Endothelial cell of umbilical vein (primary cell): ENCODE measurements at regions not wholly inside any gene's neighbourhood (a gene's known extent, or its start where the extent isn't known, plus 50 kb on each side); places are given as distances from the start of the nearest gene placed in this dataset.

Experiments used
- BruUV-seq: library from RNA; stranded (reverse); fragments of 400-500 nt; replicated peaks from 2 replicates; lab custom pipeline; 2021; lab: Mats Ljungman, UMichigan
- CTCF ChIA-PET: fragments of 300-600, 350-600 bp; sonication (Branson Sonifier 250); formaldehyde crosslinking; loops from one replicate; lab custom pipeline; 2021; ENCODE audit warnings: antibody characterized with exemption, inconsistent platforms; lab: Charles Lee
- POLR2A ChIA-PET: fragments of 300-600, 350-600 bp; sonication (Branson Sonifier 250); formaldehyde crosslinking; loops from one replicate; lab custom pipeline; 2021; ENCODE audit warnings: antibody characterized with exemption, inconsistent platforms; lab: Charles Lee
- DNase-seq: peaks from one replicate; pipeline ENCODE4 v3.0.0-alpha.2; 2011; ENCODE audit warnings: low read depth, low spot score
- FAIRE-seq: peaks from 2 replicates; lab custom pipeline; 2011; peaks lifted over from hg19 to GRCh38; lab: Jason Lieb, UNC
- H2AFZ ChIP-seq: 2 replicates; pipeline ENCODE4 v1.6.0; 2012; ENCODE audit warnings: low read depth, low read length, control low read depth, inconsistent platforms
- H3K27ac ChIP-seq: 2 replicates; pipeline ENCODE4 v1.5.1; 2011; ENCODE audit warnings: low read depth, mild to moderate bottlenecking, control low read depth, low read length, moderate library complexity; ENCODE audit not compliant: insufficient read depth
- H3K27me3 ChIP-seq, 2 experiments: 2 replicates each; pipeline versions ENCODE4 v1.6.0 to v1.6.1; 2011; ENCODE audit warnings: low read length in 2 of 2, mixed read lengths in 1 of 2; ENCODE audit not compliant: control insufficient read depth in 2 of 2, insufficient read depth in 2 of 2
- H3K36me3 ChIP-seq, 2 experiments: 2 replicates in 1 of 2; 3 replicates in 1 of 2; pipeline ENCODE4 v1.5.1; 2011; ENCODE audit warnings: low read length in 2 of 2, mild to moderate bottlenecking in 1 of 2, moderate library complexity in 1 of 2; ENCODE audit not compliant: control insufficient read depth in 2 of 2, insufficient read depth in 2 of 2; ENCODE audit errors: extremely low read depth in 1 of 2
- H3K4me1 ChIP-seq: 3 replicates; pipeline ENCODE4 v1.5.1; 2011; ENCODE audit warnings: mild to moderate bottlenecking, low read length; ENCODE audit not compliant: control insufficient read depth, insufficient read depth; ENCODE audit errors: extremely low read depth
- H3K4me2 ChIP-seq: 2 replicates; pipeline ENCODE4 v1.6.1; 2011; ENCODE audit warnings: low read length, control low read depth, mixed read lengths; ENCODE audit not compliant: insufficient read depth
- H3K4me3 ChIP-seq, 3 experiments: fragments of 200-600 bp in 1 of 3; sonication (generic), shearing (Covaris generic) in 1 of 3; replicated peaks in 1 of 3; 2 replicates each; pipeline ENCODE4 v1.5.1; 2011 to 2016; ENCODE audit warnings: control low read depth in 3 of 3, low read length in 3 of 3, mild to moderate bottlenecking in 2 of 3, inconsistent platforms in 1 of 3, low read depth in 1 of 3, moderate library complexity in 1 of 3; ENCODE audit not compliant: insufficient read depth in 1 of 3
- H3K79me2 ChIP-seq: 2 replicates; pipeline ENCODE4 v1.6.0; 2012; ENCODE audit warnings: low read length, inconsistent platforms; ENCODE audit not compliant: control insufficient read depth, insufficient read depth
- H3K9ac ChIP-seq: replicated peaks from 2 replicates; pipeline ENCODE3; 2011; ENCODE audit warnings: low read length, control low read depth; ENCODE audit not compliant: insufficient read depth; ENCODE audit errors: extremely low read depth
- H3K9me1 ChIP-seq: replicated peaks from 3 replicates; pipeline ENCODE4 v1.6.0; 2011; ENCODE audit warnings: mild to moderate bottlenecking, low read length; ENCODE audit not compliant: control insufficient read depth, insufficient read depth; ENCODE audit errors: extremely low read depth
- H3K9me3 ChIP-seq: replicated peaks from 2 replicates; pipeline ENCODE4 v1.5.1; 2012; ENCODE audit warnings: low read length, inconsistent platforms; ENCODE audit not compliant: control insufficient read depth, insufficient read depth
- H4K20me1 ChIP-seq: replicated peaks from 2 replicates; pipeline ENCODE3; 2011; ENCODE audit warnings: mild to moderate bottlenecking, low read length; ENCODE audit not compliant: control insufficient read depth, insufficient read depth; ENCODE audit errors: extremely low read depth
- EZH2 ChIP-seq: IDR thresholded peaks from 2 replicates; pipeline ENCODE4 v1.6.1; 2012; ENCODE audit warnings: borderline replicate concordance, low read depth, mild to moderate bottlenecking, moderate library complexity, low read length, inconsistent platforms; ENCODE audit not compliant: severe bottlenecking
- FOS ChIP-seq: IDR thresholded peaks from 2 replicates; pipeline ENCODE4 v1.6.1; 2011; ENCODE audit warnings: mild to moderate bottlenecking, low read length, moderate library complexity, borderline replicate concordance; ENCODE audit not compliant: insufficient read depth
- GATA2 ChIP-seq: IDR thresholded peaks from 2 replicates; pipeline ENCODE4 v1.7.0; 2011; ENCODE audit warnings: low read depth, mild to moderate bottlenecking, moderate library complexity, mixed read lengths, low read length; ENCODE audit not compliant: insufficient read length, insufficient read depth
- JUN ChIP-seq: IDR thresholded peaks from 2 replicates; pipeline ENCODE4 v1.6.1; 2011; ENCODE audit warnings: borderline replicate concordance, low read depth; ENCODE audit not compliant: insufficient read length, insufficient read depth
- MYC ChIP-seq: IDR thresholded peaks from one replicate; pipeline ENCODE4 v1.6.1; 2011; ENCODE audit warnings: mild to moderate bottlenecking, low read depth, low read length
- POLR2A ChIP-seq: IDR thresholded peaks from 2 replicates; pipeline ENCODE4 v1.6.1; 2012; ENCODE audit warnings: low read depth, mild to moderate bottlenecking, control low read depth, low read length
- POLR2AphosphoS5 ChIP-seq: IDR thresholded peaks from 2 replicates; pipeline ENCODE4 v1.6.1; 2012; ENCODE audit warnings: low read depth, mild to moderate bottlenecking, control low read depth, low read length, moderate library complexity; ENCODE audit not compliant: insufficient read depth
- dilution Hi-C: fragments of 300-500 bp; cut with MboI; formaldehyde crosslinking; loops from one replicate; pipeline ENCODE4 v1.15.0; 2019; ENCODE audit warnings: low sequenced_read_pairs; ENCODE audit not compliant: extremely low pct_ligation_motif_present
- intact Hi-C: fragments of 100-400 bp; cut with micrococcal nuclease; formaldehyde crosslinking; loops from one replicate; pipeline ENCODE4 v1.10.0; 2022
- TF ChIP-seq, protein P1 (sequence below), 2 donors: IDR thresholded peaks; 1 replicate in 1 of 2; 2 replicates in 1 of 2; pipeline ENCODE4 v1.5.1; 2011; ENCODE audit warnings: low read length in 2 of 2, mild to moderate bottlenecking in 2 of 2, moderate library complexity in 2 of 2, control low read depth in 1 of 2, inconsistent platforms in 1 of 2, low read depth in 1 of 2; ENCODE audit not compliant: insufficient read depth in 1 of 2; ENCODE audit errors: extremely low read depth in 1 of 2

DNA sequence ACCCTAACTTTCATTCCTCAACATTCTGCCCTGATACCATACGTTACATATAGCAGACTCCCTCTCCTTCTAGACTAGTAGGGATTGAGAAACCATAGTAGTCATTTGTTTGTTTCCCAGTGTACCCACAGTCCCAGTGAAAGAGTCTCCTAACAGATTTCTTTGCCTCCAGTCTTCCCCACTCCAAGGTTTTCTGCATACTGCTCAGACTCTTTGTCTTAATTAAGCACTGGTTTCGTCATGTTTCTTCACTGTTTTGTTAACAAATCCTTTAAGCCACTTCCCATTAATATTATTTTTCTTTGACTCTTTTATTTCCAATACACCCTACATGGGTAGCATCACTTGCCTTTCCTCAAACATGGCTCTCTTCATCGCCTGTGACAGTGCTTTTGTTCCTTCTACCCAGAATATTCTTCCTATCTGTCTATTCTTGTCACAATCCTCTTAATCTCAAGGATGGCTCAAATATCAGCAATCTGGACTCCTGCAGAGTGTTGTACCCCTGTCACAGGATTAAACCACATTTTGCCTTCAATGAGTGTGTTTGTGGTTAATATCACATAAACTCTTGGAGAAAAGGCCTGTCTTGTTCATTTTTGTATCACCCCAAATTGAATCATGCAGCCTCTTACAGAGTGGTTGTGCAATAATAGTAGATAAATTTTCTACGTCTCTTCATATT, 92.7 kb upstream of the KLF12 start:
- Histone ChIP-seq H3K27me3 (no peaks in the 10 kb centered on the region), H3K36me3 (no peaks in the 10 kb centered on the region), H3K9ac (no peak overlapping the region), H3K9me3 (no peaks in the 10 kb centered on the region), H3K4me3 (no peak overlapping the region), H4K20me1 (no peaks in the 10 kb centered on the region), H3K79me2 (no peaks in the 10 kb centered on the region), H3K9me1 (no peaks in the 10 kb centered on the region), H3K27ac (no peak overlapping the region), H2AFZ (no peak overlapping the region), H3K4me2 (no peak overlapping the region), H3K4me1 (no peaks in the 10 kb centered on the region)
- no TSS peak for BruUV-seq
- FAIRE-seq (no peak), DNase-seq (no peak)
- ChIA-PET POLR2A (no interaction called here), CTCF (no interaction called here)
- no peak for TF ChIP-seq JUN
- TF ChIP-seq POLR2AphosphoS5, result no peak
- TF ChIP-seq EZH2, result no peak
- no peak for TF ChIP-seq FOS
- TF ChIP-seq GATA2, result no peak
- intact Hi-C loops (no loop called here), dilution Hi-C loops (no loop called here)

DNA sequence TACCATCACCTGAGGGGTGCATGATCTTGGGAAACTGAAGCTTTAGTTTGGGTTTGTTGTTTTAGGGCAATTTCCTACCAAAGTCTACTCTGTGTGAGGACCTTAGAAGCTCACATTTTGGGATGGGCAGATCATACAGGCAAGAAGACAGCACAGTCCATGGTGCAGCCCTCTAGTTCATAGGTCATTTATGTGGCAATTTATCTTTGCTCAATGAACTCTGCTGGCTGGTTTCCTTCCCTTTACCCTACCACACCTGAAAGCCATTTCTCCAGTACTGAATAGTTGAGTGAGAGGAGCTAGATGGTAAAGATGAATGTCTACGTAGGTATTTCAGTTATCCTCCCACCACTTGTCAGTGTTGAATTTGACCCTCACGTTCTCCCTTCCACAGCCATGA, 87.5 kb upstream of the KLF12 start:
- POLR2A ChIA-PET, result no interaction called here
- Histone ChIP-seq H3K9me3 (no peaks in the 10 kb centered on the region), H3K4me2 (no peak overlapping the region), H3K27ac (no peak overlapping the region), H2AFZ (no peak overlapping the region), H3K36me3 (no peaks in the 10 kb centered on the region), H3K9ac (no peak overlapping the region), H4K20me1 (no peaks in the 10 kb centered on the region), H3K9me1 (no peaks in the 10 kb centered on the region), H3K79me2 (no peaks in the 10 kb centered on the region), H3K27me3 (no peaks in the 10 kb centered on the region), H3K4me1 (no peaks in the 10 kb centered on the region), H3K4me3 (no peak overlapping the region)
- FAIRE-seq, result no peak
- intact Hi-C loops, result no loop called here
- CTCF ChIA-PET, result no interaction called here
- no peak for TF ChIP-seq POLR2A
- no peak for TF ChIP-seq EZH2
- no peak for TF ChIP-seq MYC
- no peak for TF ChIP-seq GATA2
- TF ChIP-seq, protein P1, sequence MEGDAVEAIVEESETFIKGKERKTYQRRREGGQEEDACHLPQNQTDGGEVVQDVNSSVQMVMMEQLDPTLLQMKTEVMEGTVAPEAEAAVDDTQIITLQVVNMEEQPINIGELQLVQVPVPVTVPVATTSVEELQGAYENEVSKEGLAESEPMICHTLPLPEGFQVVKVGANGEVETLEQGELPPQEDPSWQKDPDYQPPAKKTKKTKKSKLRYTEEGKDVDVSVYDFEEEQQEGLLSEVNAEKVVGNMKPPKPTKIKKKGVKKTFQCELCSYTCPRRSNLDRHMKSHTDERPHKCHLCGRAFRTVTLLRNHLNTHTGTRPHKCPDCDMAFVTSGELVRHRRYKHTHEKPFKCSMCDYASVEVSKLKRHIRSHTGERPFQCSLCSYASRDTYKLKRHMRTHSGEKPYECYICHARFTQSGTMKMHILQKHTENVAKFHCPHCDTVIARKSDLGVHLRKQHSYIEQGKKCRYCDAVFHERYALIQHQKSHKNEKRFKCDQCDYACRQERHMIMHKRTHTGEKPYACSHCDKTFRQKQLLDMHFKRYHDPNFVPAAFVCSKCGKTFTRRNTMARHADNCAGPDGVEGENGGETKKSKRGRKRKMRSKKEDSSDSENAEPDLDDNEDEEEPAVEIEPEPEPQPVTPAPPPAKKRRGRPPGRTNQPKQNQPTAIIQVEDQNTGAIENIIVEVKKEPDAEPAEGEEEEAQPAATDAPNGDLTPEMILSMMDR (IDR thresholded peaks at IDR 0.05; ENCODE audit: extremely low read depth in 1 of 2, insufficient read depth in 1 of 2, low read depth in 1 of 2, low read length in 2 of 2), result no peak
- dilution Hi-C loops, result no loop called here
- no TSS peak for BruUV-seq
- DNase-seq, result no peak
